RWPE2 (cell line): ENCODE measurements at regions not wholly inside any gene's neighbourhood (a gene's known extent, or its start where the extent isn't known, plus 50 kb on each side); places are given as distances from the start of the nearest gene placed in this dataset.

Experiments
- ATAC-seq: fragments of 200-7000 bp; cut with Tn5 transposase; 3 replicates; pipeline ENCODE4 v1.9.1; 2021; ENCODE audit warnings: low read depth
- DNase-seq: peaks from one replicate; pipeline ENCODE4 v3.0.0-alpha.2; 2020; ENCODE audit warnings: low spot score
- H3K27ac ChIP-seq: fragments of 450-650 bp; 2 replicates; pipeline ENCODE4 v1.5.1; 2017; ENCODE audit warnings: mild to moderate bottlenecking; ENCODE audit not compliant: poor library complexity, severe bottlenecking
- H3K27me3 ChIP-seq: fragments of 250-450 bp; sonication (Bioruptor Pico); 2 replicates; pipeline ENCODE4 v1.5.1; 2021; ENCODE audit warnings: mild to moderate bottlenecking, moderate library complexity; ENCODE audit not compliant: insufficient read depth, poor library complexity, severe bottlenecking
- H3K36me3 ChIP-seq: fragments of 250-450 bp; sonication (Bioruptor Pico); 2 replicates; pipeline ENCODE4 v1.5.1; 2020; ENCODE audit warnings: low read depth, mild to moderate bottlenecking, moderate library complexity
- H3K4me1 ChIP-seq: fragments of 250-450 bp; sonication (Bioruptor Pico); 2 replicates; pipeline ENCODE4 v1.5.1; 2021; ENCODE audit warnings: mild to moderate bottlenecking, moderate library complexity; ENCODE audit not compliant: insufficient read depth, poor library complexity, severe bottlenecking
- H3K4me3 ChIP-seq: fragments of 250-450 bp; sonication (Bioruptor Pico); 2 replicates; pipeline ENCODE4 v1.5.1; 2021; ENCODE audit warnings: mild to moderate bottlenecking, moderate library complexity; ENCODE audit not compliant: severe bottlenecking
- H3K9me3 ChIP-seq: fragments of 250-450 bp; sonication (Bioruptor Pico); 2 replicates; pipeline ENCODE4 v1.5.1; 2021; ENCODE audit warnings: mild to moderate bottlenecking, moderate library complexity; ENCODE audit not compliant: severe bottlenecking
- CTCF ChIP-seq: fragments of 450-650 bp; IDR thresholded peaks from one replicate; pipeline ENCODE4 v1.5.1; 2017; ENCODE audit warnings: mild to moderate bottlenecking, moderate library complexity; ENCODE audit not compliant: poor library complexity, severe bottlenecking

DNA sequence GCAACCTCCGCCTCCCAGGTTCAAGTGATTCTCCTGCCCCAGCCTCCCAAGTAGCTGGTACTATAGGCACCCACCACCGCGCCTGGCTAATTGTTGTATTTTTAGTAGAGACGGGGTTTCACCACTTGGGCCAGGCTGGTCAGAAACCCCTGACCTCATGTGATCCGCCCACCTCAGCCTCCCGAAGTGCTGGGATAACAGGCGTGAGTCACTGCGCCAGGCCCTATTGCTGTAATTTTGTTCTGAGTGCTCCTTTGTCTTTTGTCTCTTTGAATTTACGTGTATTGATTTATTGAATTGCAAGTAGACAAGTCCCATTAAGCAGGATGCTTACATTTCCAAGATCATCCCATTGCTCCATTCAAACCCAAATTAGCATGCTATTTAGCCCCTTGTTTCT, 186.7 kb downstream of the MSX2 start:
- no peak for TF ChIP-seq CTCF

GRCh38 chr5:174910245-174910737, 185.9 kb downstream of the MSX2 start:
- TF ChIP-seq CTCF: peak; percentile 96
- no peaks in the 10 kb centered on the region for H3K36me3 ChIP-seq
- H3K9me3 ChIP-seq: no peaks in the 10 kb centered on the region

More for the DNA sequence above, 186.7 kb downstream of the MSX2 start:
- Histone ChIP-seq H3K27ac (no peak overlapping the region), H3K9me3 (no peaks in the 10 kb centered on the region), H3K36me3 (no peaks in the 10 kb centered on the region), H3K4me1 (no peaks in the 10 kb centered on the region), H3K4me3 (no peak overlapping the region), H3K27me3 (peaks cover 19% of the 10 kb centered on the region)
- ATAC-seq (no peak), DNase-seq (no peak)

GRCh38 chr5:174903172-174903732, 178.9 kb downstream of the MSX2 start:
- ATAC-seq: no peak
- Histone ChIP-seq H3K36me3 (no peaks in the 10 kb centered on the region), H3K4me3 (no peak overlapping the region), H3K4me1 (peaks cover 4% of the 10 kb centered on the region), H3K27ac (no peak overlapping the region), H3K27me3 (peaks cover 14% of the 10 kb centered on the region), H3K9me3 (no peaks in the 10 kb centered on the region)
- no peak for TF ChIP-seq CTCF
- DNase-seq: no peak

More at GRCh38 chr5:174910245-174910737, 185.9 kb downstream of the MSX2 start:
- peaks cover 19% of the 10 kb centered on the region for H3K27me3 ChIP-seq
- DNase-seq (no peak), ATAC-seq (peak; percentile 96)
- H3K4me3 ChIP-seq: no peak overlapping the region
- H3K4me1 ChIP-seq: no peaks in the 10 kb centered on the region
- no peak overlapping the region for H3K27ac ChIP-seq

DNA sequence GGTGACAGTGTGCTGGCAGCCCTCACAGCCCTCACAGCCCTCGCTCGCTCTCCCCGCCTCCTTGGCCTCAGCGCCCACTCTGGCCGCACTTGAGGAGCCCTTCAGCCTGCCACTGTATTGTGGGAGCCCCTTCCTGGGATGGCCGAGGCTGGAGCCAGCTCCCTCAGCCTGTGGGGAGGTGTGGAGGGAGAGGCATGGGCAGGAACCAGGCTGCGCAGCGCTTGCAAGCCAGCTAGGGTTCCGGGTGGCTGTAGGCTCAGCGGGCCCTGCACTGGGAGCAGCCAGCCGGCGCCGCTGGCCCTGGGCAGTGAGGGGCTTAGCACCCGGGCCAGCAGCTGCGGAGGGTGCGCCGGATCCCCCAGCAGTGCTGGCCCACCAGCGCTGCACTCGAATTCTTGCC, 177.0 kb downstream of the MSX2 start:
- Histone ChIP-seq H3K27me3 (peaks cover under 1% of the 10 kb centered on the region), H3K27ac (no peak overlapping the region), H3K4me3 (no peak overlapping the region), H3K36me3 (no peaks in the 10 kb centered on the region), H3K4me1 (peaks cover 4% of the 10 kb centered on the region), H3K9me3 (no peaks in the 10 kb centered on the region)
- ATAC-seq (no peak), DNase-seq (no peak)
- no peak for TF ChIP-seq CTCF

DNA sequence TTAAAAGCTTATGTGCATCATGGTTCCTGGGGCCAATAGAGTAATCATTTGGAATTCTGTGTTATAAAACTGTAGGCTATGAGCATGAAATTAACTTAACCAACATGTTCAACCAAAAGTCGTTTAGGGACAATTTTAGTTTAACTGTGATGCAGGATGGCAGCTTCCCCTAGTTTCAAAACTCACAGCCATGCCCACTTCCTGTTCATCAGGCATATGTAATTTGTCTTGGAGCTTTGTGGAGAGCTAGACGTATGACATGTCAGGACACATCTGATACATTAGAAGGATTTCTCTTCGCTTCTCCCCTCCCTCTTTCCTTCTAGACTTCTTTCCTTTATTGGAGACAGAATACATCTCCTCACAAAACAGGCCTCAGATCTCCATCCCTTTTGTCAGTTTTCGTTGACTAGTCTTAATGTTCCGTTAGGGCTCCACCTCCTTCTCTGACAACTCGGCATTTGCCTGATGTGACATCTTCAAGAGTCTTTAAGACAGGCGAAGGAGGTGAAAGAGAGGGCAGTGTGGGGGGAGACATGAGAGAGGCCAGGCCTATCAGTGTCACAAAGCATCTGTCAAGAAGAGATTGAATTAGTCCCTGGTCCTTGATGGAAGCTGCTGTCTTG, 176.0 kb downstream of the MSX2 start:
- no peak for TF ChIP-seq CTCF
- no peak overlapping the region for H3K27ac ChIP-seq
- ATAC-seq (peak; percentile 81), DNase-seq (no peak)
- no peak overlapping the region for H3K4me3 ChIP-seq
- no peaks in the 10 kb centered on the region for H3K27me3 ChIP-seq
- no peaks in the 10 kb centered on the region for H3K9me3 ChIP-seq
- H3K36me3 ChIP-seq: no peaks in the 10 kb centered on the region
- H3K4me1 ChIP-seq: peaks cover 4% of the 10 kb centered on the region
